ENCODE measurements at regions not wholly inside any gene's neighbourhood (a gene's known extent, or its start where the extent isn't known, plus 50 kb on each side); places are given as distances from the start of the nearest gene placed in this dataset.
"Not testable (repeated sequence)": the region's sequence is repeated elsewhere in the genome, so short reads cannot be mapped to it uniquely, and the experiment has no call there.

DNA sequence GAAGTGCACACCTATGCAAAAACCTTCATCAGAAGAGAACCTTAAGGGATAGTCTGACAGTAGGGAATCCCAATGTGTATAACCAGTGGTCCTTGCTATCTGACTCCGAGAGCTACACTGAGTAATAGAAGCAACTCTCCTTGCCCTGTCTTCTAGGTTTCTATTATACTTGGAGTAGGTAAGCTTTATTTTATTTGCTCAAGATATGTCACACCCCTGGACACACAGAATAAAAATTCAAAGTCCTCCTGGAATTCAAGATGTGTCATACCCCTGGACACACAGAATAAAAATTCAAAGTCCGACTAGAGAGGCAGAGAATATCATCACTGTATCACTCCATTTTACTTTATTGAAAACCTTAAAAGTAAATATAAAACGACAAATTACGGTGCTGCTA is 69.5 kb upstream of the NBPF11 start:
- not testable (repeated sequence) for TF ChIP-seq CTCF (IDR thresholded peaks at IDR 0.05); USF2 (CRISPR knock-in tag; IDR thresholded peaks at IDR 0.05); SOX15 (CRISPR knock-in tag; IDR thresholded peaks at IDR 0.05); CREB1 (CRISPR knock-in tag; IDR thresholded peaks at IDR 0.05)
